ENCODE measurements at regions not wholly inside any gene's neighbourhood (a gene's known extent, or its start where the extent isn't known, plus 50 kb on each side); places are given as distances from the start of the nearest gene placed in this dataset.

GRCh38 chr12:30508205-30508967, 187.3 kb downstream of the IPO8 start:
- H3K4ac ChIP-seq (ENCODE audit: low read depth in 1 of 2, low read length in 2 of 2), result no peak overlapping the region
- no peak overlapping the region for H3K27ac ChIP-seq (ENCODE audit: low read length, poor library complexity, severe bottlenecking)
- H3K18ac ChIP-seq (ENCODE audit: low read depth in 1 of 2, low read length in 2 of 2), result no peak overlapping the region
- no peaks in the 10 kb centered on the region for H3K27me3 ChIP-seq (ENCODE audit: control insufficient read depth in 1 of 2, insufficient read depth in 1 of 2, low read length in 2 of 2)
- no peak overlapping the region for H2BK120ac ChIP-seq (ENCODE audit: low read depth, low read length)
- H3K79me1 ChIP-seq (replicated peaks; ENCODE audit: low read length, poor library complexity, severe bottlenecking), result no peaks in the 10 kb centered on the region
- H3K4me1 ChIP-seq (ENCODE audit: control insufficient read depth, insufficient read depth, low read depth, low read length), result no peaks in the 10 kb centered on the region
- no peak overlapping the region for H2BK15ac ChIP-seq (ENCODE audit: low read depth, poor library complexity, severe bottlenecking)
- no peaks in the 10 kb centered on the region for H3K9me3 ChIP-seq (ENCODE audit: control insufficient read depth, low read length)
- no peak overlapping the region for H3K4me2 ChIP-seq (ENCODE audit: low read length, poor library complexity, severe bottlenecking)
- no peak overlapping the region for H3K14ac ChIP-seq (ENCODE audit: low read length in 2 of 2)
- H4K91ac ChIP-seq (ENCODE audit: low read length), result no peak overlapping the region
- 94% methylated on average over 3 of the region's 4 CpGs for WGBS
- no peak overlapping the region for H3K9ac ChIP-seq (ENCODE audit: low read length)
- DNase-seq, result no peak
- H2BK12ac ChIP-seq (ENCODE audit: low read length in 2 of 2), result no peak overlapping the region
- H3K36me3 ChIP-seq (ENCODE audit: control insufficient read depth in 1 of 2, insufficient read depth in 2 of 2, low read depth in 1 of 2, low read length in 2 of 2), result no peaks in the 10 kb centered on the region
- H2AK5ac ChIP-seq (ENCODE audit: low read length, severe bottlenecking), result no peak overlapping the region
- H2AFZ ChIP-seq (ENCODE audit: low read depth, low read length), result no peak overlapping the region
- H3K23ac ChIP-seq (ENCODE audit: low read length in 2 of 2), result no peak overlapping the region
- no peak overlapping the region for H3K4me3 ChIP-seq (ENCODE audit: insufficient read depth in 1 of 2, low read depth in 1 of 2, low read length in 2 of 2)
- H4K8ac ChIP-seq (ENCODE audit: low read length), result no peak overlapping the region
- H2BK5ac ChIP-seq (ENCODE audit: low read depth, low read length, poor library complexity, severe bottlenecking), result no peak overlapping the region

GRCh38 chr12:30507576-30507975, 188.1 kb downstream of the IPO8 start:
- WGBS, result 90% methylated on average over 4 of the region's 4 CpGs

GRCh38 chr12:30506411-30506810, 189.3 kb downstream of the IPO8 start:
- H3K27me3 ChIP-seq (ENCODE audit: control insufficient read depth in 1 of 2, insufficient read depth in 1 of 2, low read length in 2 of 2), result no peaks in the 10 kb centered on the region
- H3K9ac ChIP-seq (ENCODE audit: low read length), result no peak overlapping the region
- H3K79me1 ChIP-seq (replicated peaks; ENCODE audit: low read length, poor library complexity, severe bottlenecking), result no peaks in the 10 kb centered on the region
- no peak overlapping the region for H2AK5ac ChIP-seq (ENCODE audit: low read length, severe bottlenecking)
- no peak overlapping the region for H3K23ac ChIP-seq (ENCODE audit: low read length in 2 of 2)
- no peak overlapping the region for H3K27ac ChIP-seq (ENCODE audit: low read length, poor library complexity, severe bottlenecking)
- H3K4me2 ChIP-seq (ENCODE audit: low read length, poor library complexity, severe bottlenecking), result no peak overlapping the region
- peak overlapping the region; percentile 48 for H2BK15ac ChIP-seq (ENCODE audit: low read depth, poor library complexity, severe bottlenecking)
- no peak overlapping the region for H3K14ac ChIP-seq (ENCODE audit: low read length in 2 of 2)
- H2AFZ ChIP-seq (ENCODE audit: low read depth, low read length), result no peak overlapping the region
- DNase-seq, result no peak
- no peak overlapping the region for H2BK5ac ChIP-seq (ENCODE audit: low read depth, low read length, poor library complexity, severe bottlenecking)
- no peak overlapping the region for H4K91ac ChIP-seq (ENCODE audit: low read length)
- 95% methylated on average over 5 of the region's 7 CpGs for WGBS
- H3K9me3 ChIP-seq (ENCODE audit: control insufficient read depth, low read length), result no peaks in the 10 kb centered on the region
- no peak overlapping the region for H2BK12ac ChIP-seq (ENCODE audit: low read length in 2 of 2)
- no peak overlapping the region for H3K18ac ChIP-seq (ENCODE audit: low read depth in 1 of 2, low read length in 2 of 2)
- H4K8ac ChIP-seq (ENCODE audit: low read length), result no peak overlapping the region
- no peaks in the 10 kb centered on the region for H3K4me1 ChIP-seq (ENCODE audit: control insufficient read depth, insufficient read depth, low read depth, low read length)
- H3K4me3 ChIP-seq (ENCODE audit: insufficient read depth in 1 of 2, low read depth in 1 of 2, low read length in 2 of 2), result no peak overlapping the region
- no peak overlapping the region for H3K4ac ChIP-seq (ENCODE audit: low read depth in 1 of 2, low read length in 2 of 2)
- no peak overlapping the region for H2BK120ac ChIP-seq (ENCODE audit: low read depth, low read length)
- H3K36me3 ChIP-seq (ENCODE audit: control insufficient read depth in 1 of 2, insufficient read depth in 2 of 2, low read depth in 1 of 2, low read length in 2 of 2), result no peaks in the 10 kb centered on the region

More at GRCh38 chr12:30507576-30507975, 188.1 kb downstream of the IPO8 start:
- Histone ChIP-seq H4K8ac (ENCODE audit: low read length) (no peak overlapping the region), H3K14ac (ENCODE audit: low read length in 2 of 2) (no peak overlapping the region), H3K18ac (ENCODE audit: low read depth in 1 of 2, low read length in 2 of 2) (no peak overlapping the region), H4K91ac (ENCODE audit: low read length) (no peak overlapping the region), H3K23ac (ENCODE audit: low read length in 2 of 2) (no peak overlapping the region), H2AFZ (ENCODE audit: low read depth, low read length) (no peak overlapping the region), H3K4me3 (ENCODE audit: insufficient read depth in 1 of 2, low read depth in 1 of 2, low read length in 2 of 2) (no peak overlapping the region), H2BK5ac (ENCODE audit: low read depth, low read length, poor library complexity, severe bottlenecking) (no peak overlapping the region), H3K27ac (ENCODE audit: low read length, poor library complexity, severe bottlenecking) (no peak overlapping the region), H3K4me1 (ENCODE audit: control insufficient read depth, insufficient read depth, low read depth, low read length) (no peaks in the 10 kb centered on the region), H3K36me3 (ENCODE audit: control insufficient read depth in 1 of 2, insufficient read depth in 2 of 2, low read depth in 1 of 2, low read length in 2 of 2) (no peaks in the 10 kb centered on the region), H2AK5ac (ENCODE audit: low read length, severe bottlenecking) (no peak overlapping the region), H3K4me2 (ENCODE audit: low read length, poor library complexity, severe bottlenecking) (no peak overlapping the region), H2BK12ac (ENCODE audit: low read length in 2 of 2) (no peak overlapping the region), H2BK15ac (ENCODE audit: low read depth, poor library complexity, severe bottlenecking) (no peak overlapping the region), H3K9me3 (ENCODE audit: control insufficient read depth, low read length) (no peaks in the 10 kb centered on the region), H2BK120ac (ENCODE audit: low read depth, low read length) (no peak overlapping the region), H3K27me3 (ENCODE audit: control insufficient read depth in 1 of 2, insufficient read depth in 1 of 2, low read length in 2 of 2) (no peaks in the 10 kb centered on the region), H3K4ac (ENCODE audit: low read depth in 1 of 2, low read length in 2 of 2) (no peak overlapping the region), H3K79me1 (replicated peaks; ENCODE audit: low read length, poor library complexity, severe bottlenecking) (no peaks in the 10 kb centered on the region), H3K9ac (ENCODE audit: low read length) (no peak overlapping the region)
- no peak for DNase-seq

GRCh38 chr12:30501718-30502117, 194.0 kb downstream of the IPO8 start:
- H3K23ac ChIP-seq (ENCODE audit: low read length in 2 of 2), result no peak overlapping the region
- H3K4me3 ChIP-seq (ENCODE audit: insufficient read depth in 1 of 2, low read depth in 1 of 2, low read length in 2 of 2), result no peak overlapping the region
- no peak for DNase-seq
- no peak overlapping the region for H3K9ac ChIP-seq (ENCODE audit: low read length)
- no peak overlapping the region for H3K18ac ChIP-seq (ENCODE audit: low read depth in 1 of 2, low read length in 2 of 2)
- H3K4me1 ChIP-seq (ENCODE audit: control insufficient read depth, insufficient read depth, low read depth, low read length), result no peaks in the 10 kb centered on the region
- H2BK120ac ChIP-seq (ENCODE audit: low read depth, low read length), result no peak overlapping the region
- H2BK12ac ChIP-seq (ENCODE audit: low read length in 2 of 2), result no peak overlapping the region
- 100% methylated on average over 1 of the region's 2 CpGs for WGBS
- no peak overlapping the region for H2BK15ac ChIP-seq (ENCODE audit: low read depth, poor library complexity, severe bottlenecking)
- H3K4me2 ChIP-seq (ENCODE audit: low read length, poor library complexity, severe bottlenecking), result no peak overlapping the region
- no peak overlapping the region for H3K27ac ChIP-seq (ENCODE audit: low read length, poor library complexity, severe bottlenecking)
- no peak overlapping the region for H2BK5ac ChIP-seq (ENCODE audit: low read depth, low read length, poor library complexity, severe bottlenecking)
- no peaks in the 10 kb centered on the region for H3K79me1 ChIP-seq (replicated peaks; ENCODE audit: low read length, poor library complexity, severe bottlenecking)
- no peak overlapping the region for H4K91ac ChIP-seq (ENCODE audit: low read length)
- no peak overlapping the region for H4K8ac ChIP-seq (ENCODE audit: low read length)
- no peak overlapping the region for H2AK5ac ChIP-seq (ENCODE audit: low read length, severe bottlenecking)
- no peaks in the 10 kb centered on the region for H3K9me3 ChIP-seq (ENCODE audit: control insufficient read depth, low read length)
- H3K14ac ChIP-seq (ENCODE audit: low read length in 2 of 2), result no peak overlapping the region
- no peak overlapping the region for H3K4ac ChIP-seq (ENCODE audit: low read depth in 1 of 2, low read length in 2 of 2)
- H2AFZ ChIP-seq (ENCODE audit: low read depth, low read length), result no peak overlapping the region
- no peaks in the 10 kb centered on the region for H3K36me3 ChIP-seq (ENCODE audit: control insufficient read depth in 1 of 2, insufficient read depth in 2 of 2, low read depth in 1 of 2, low read length in 2 of 2)
- no peaks in the 10 kb centered on the region for H3K27me3 ChIP-seq (ENCODE audit: control insufficient read depth in 1 of 2, insufficient read depth in 1 of 2, low read length in 2 of 2)

All from mesenchymal stem cell (in vitro differentiated cells and primary cell).